Left cardiac atrium (tissue), 4 donors: ENCODE measurements at regions not wholly inside any gene's neighbourhood (a gene's known extent, or its start where the extent isn't known, plus 50 kb on each side); places are given as distances from the start of the nearest gene placed in this dataset.

Experiments
- ATAC-seq, 2 donors: fragments of 200-7000 bp; cut with Tn5 transposase; one replicate each; pipeline ENCODE4 v1.9.1; 2020; ENCODE audit warnings: mild to moderate bottlenecking in 2 of 2, moderate library complexity in 2 of 2
- DNase-seq: peaks from one replicate; pipeline ENCODE4 v3.0.0-alpha.2; 2020
- intact Hi-C, 2 donors: fragments of 100-400 bp; cut with DNase I; formaldehyde crosslinking; loops; one replicate each; pipeline versions ENCODE4 v1.14.1 to v1.15.1; 2022 to 2023
- donor health status: DM: no; HTN: yes; CAD: no.
- donor health status: DM: no; HTN: yes; CAD: no; lungs with severe emphysema.
- donor health status: DM: yes; HTN: yes; CAD: no.
- donor health status: Dilated cardiomyopathy.

DNA sequence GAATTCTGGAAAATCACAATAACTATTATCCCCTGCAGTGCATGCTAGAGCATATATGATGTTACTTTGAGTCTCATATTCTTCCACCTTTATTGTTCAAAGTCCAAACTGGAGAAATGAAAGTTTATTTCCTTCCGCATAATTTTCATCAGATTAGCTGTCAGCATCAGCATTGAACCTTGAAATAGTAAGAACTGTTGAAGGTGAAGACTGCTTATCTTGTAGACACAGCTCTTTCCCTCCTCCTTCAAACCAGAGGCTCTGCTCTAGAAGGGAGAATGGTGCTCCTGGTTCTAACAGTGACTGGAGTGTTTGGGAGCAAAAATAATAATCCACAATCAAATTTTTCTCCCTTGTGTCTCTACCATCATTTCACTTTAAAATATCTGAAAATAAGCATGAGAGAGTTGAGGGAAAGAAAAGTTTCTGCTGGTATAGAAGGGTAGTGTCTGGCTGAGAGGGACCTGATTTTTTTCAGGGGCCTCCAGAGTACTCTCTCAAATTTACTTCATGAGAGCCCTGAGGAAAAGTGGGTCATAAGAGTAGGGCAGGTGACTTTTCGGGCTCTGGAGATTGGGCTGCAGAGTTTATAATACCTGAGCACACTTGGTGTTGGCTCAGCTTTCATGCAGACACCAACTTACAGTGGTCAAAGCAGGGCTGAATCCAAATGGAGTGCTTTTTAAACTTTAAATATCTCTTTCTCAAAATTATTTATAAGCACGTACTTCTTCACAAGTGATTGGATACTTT lies 170.4 kb downstream of the ZDHHC21 start:
- ATAC-seq (no peak), DNase-seq (no peak)
- intact Hi-C loops, result no loop called here

DNA sequence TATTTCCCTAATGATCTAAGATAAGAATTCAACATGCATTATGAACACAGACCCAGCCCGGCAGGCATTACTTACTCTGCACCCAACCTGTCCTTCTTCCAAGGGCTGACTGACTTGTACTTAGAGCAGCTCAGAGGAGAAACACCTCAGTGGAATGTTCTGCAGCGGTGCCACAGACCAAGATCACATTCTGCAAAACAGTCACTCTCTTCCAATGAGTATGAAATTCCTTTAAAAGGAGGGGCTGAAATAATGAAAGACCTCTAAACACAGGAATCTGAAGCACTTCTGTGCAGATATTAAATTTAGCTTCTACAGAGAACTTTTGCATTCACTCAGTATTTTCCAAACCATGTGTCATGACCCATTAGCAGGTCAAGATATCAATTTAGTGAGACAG lies 172.9 kb downstream of the ZDHHC21 start:
- ATAC-seq (no peak), DNase-seq (no peak)
- intact Hi-C loops, result no loop called here

DNA sequence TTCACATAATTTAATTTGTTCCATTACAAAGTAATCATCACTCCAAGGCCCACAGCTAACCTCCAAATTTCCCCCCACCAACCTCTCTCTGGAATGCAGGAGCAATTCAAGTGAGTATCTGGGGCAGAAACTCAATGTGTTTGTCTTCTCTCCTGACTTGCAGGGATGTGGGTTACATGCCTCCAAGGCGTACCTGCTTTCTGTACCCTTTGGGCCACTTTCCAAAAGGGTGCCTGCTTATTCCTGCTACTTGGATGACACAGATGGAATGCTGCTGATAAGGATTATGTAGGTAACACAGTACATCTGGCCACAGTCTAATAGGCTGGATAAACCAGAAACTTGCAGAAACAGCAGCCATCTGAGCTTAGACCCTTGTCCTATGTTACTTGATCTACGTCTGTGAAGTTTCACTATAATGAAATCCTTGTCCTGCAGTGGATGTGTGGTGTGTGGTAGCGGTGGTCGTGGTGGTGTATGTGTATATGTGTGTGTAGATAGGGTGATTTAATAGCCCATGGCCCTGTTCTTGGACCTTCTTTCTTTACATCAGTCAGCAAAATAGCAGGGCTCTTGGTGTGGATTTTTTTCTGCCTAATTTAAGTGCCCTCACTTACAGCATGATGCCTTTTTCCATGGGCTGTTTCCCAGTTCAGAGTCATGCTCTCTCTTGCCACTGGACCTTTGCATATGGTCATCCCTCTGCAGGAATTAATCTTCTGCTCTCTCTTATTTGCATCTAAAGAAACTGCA lies 175.9 kb downstream of the ZDHHC21 start:
- ATAC-seq, result no peak
- intact Hi-C loops, result no loop called here
- no peak for DNase-seq

DNA sequence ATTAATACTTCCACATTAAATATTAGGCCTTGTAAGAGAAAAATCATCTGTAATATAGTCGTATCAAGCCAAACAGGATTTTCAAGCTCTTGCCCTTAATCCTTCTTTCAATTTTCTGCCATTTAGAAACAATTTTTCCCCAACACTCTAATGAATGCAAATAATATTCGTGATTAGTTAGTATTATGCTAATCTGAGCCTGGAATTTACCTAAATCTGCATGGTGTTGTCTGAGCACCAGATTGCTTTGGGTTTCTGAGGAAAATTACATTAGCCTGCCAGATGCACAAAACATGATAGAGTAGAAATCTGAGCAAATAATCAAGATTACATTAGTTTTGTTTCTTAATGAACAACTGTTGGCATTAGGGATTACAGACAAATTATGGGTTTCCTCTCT lies 176.6 kb downstream of the ZDHHC21 start:
- ATAC-seq (no peak), DNase-seq (no peak)
- intact Hi-C loops, result no loop called here

DNA sequence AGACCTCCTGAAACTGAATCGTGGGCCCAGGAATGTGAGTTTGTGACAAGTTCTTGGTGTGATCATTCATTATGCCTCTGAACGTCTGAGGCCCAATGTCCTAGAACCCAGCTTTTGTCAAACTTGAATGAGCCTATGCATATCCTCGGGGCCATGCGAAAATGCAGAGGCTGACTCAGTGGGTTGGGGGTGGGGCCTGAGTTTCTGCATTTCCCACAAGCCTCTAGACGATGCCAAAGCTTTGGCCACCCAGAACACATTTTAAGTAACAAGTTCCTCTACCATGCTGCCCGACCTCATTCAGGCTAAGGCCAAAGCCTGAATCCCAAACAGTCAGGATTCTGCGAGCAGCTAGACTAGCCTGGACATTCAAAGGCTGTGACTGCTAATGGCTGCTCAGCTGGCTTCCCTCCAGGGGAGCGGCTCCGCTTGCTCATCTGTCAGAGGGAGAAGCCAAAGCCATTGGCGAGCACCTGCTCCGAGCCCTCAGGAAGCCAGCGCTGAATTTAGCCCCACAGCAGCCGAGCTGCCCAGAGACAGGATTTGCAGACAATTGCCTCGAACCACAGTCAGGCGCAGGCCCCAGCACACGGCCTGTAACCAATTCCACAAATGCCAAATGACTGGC lies 177.5 kb downstream of the ZDHHC21 start:
- intact Hi-C loops, result no loop called here
- no peak for DNase-seq
- no peak for ATAC-seq

GRCh38 chr9:14515049-14515448 lies 178.2 kb downstream of the ZDHHC21 start:
- no peak for DNase-seq
- no peak for ATAC-seq
- intact Hi-C loops, result no loop called here

DNA sequence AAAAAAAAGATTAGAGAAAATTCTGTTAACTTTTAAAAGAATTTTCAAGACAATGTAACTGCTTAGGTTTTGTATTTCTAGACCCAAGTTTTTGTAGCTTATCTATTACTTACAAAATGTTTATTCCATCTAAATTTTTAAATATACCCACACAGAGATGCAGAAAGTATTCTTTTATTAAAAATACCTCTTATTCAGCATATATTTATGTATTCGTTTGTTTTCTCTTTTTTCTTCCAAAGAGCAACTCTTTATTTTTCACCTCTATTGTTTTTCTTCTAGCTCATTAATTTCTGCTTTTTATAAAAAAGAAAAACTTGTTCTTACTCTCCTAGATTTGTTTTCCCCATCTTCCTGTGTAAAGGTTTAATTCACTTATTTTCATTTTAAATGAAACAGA lies 180.3 kb downstream of the ZDHHC21 start:
- ATAC-seq, result no peak
- intact Hi-C loops, result no loop called here
- no peak for DNase-seq

DNA sequence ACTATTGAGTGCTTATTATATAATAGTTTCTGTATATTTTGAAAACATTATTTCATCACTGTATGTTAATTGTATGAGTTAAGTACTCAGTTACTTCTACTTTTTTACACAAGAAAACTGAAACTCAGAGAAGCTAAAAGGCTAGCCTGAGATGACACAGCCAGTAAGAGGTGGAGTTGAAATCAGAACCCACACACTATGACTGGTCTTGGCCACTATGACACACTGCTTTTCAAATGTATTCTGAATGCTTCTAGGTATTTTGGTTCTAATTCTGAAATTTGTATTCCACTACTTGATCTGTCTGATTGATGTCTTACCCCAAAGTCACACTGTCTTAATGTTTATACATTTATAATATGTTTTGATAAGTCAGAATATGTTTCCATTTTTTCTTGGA lies 181.8 kb downstream of the ZDHHC21 start:
- ATAC-seq (no peak), DNase-seq (no peak)
- intact Hi-C loops, result no loop called here

- ATAC-seq (no peak), DNase-seq (no peak)
- intact Hi-C loops, result no loop called here
Measured at GRCh38 chr9:14508884-14509283, 184.3 kb downstream of the ZDHHC21 start.

DNA sequence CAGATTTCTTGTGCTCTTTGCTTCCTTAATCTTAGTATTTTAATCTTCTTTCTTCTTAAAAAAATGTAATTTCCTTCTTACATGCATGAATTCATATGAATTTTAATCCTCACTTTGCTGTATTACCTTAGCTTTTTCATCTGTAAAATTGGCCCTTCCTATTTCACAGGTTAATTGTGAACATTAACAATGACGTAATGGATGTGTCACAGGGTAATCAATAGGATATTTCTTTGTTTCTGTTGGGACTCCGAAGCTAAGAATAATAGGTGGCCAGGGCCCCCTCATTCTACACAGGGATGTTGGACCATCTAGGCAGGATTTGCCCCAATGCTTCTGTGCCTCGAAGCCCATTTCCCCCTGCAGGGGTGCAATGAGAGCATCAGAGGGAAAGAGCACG lies 187.4 kb upstream of the NFIB start:
- no peak for DNase-seq
- no peak for ATAC-seq
- intact Hi-C loops, result no loop called here

DNA sequence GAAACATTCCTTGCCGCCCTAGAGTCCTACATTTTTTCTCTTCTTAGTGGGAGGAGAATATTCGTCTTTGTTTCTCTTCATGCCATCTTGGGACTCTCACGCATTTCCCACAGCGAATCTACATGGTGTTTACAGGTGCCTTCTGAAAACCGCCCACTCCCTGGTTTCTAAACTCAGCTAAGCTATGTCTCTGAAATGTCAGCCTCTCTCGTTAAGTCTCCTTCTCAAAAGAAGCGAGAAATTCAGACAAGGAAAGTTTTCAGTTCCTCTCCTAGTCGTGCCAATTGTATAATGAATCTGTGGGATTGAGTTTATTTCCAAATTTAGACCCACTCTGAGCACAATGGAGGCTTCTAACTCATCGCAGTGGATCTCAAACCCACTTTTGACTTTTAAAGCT lies 186.8 kb upstream of the NFIB start:
- ATAC-seq, result no peak
- intact Hi-C loops, result no loop called here

GRCh38 chr9:14499976-14500375 lies 186.0 kb upstream of the NFIB start:
- intact Hi-C loops, result no loop called here

More for the DNA sequence above, 186.8 kb upstream of the NFIB start:
- no peak for DNase-seq

DNA sequence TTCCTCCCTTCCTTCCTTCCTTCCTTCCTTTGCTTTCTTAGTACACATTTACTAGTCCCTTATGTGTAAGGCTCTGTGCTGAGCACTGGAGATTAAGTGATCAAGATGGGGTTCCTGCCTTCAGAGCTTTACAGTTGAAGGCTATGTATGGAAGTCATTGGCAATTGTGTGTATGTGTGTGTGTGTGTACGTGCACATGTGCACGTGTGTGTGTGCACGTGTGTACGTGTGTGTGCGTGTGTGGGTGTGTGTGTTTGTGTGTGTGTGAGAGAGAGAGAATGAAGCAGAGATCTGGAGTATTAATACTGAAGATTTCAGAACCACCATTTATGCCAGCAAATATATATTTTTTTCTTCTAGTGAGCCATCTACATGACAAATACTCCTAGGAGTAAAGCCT lies 184.9 kb upstream of the NFIB start:
- no peak for DNase-seq
- ATAC-seq, result no peak
- intact Hi-C loops, result no loop called here

More at GRCh38 chr9:14499976-14500375, 186.0 kb upstream of the NFIB start:
- ATAC-seq, result no peak
- no peak for DNase-seq

GRCh38 chr9:14497476-14497875 lies 183.5 kb upstream of the NFIB start:
- DNase-seq (no peak), ATAC-seq (no peak)
- intact Hi-C loops, result no loop called here

DNA sequence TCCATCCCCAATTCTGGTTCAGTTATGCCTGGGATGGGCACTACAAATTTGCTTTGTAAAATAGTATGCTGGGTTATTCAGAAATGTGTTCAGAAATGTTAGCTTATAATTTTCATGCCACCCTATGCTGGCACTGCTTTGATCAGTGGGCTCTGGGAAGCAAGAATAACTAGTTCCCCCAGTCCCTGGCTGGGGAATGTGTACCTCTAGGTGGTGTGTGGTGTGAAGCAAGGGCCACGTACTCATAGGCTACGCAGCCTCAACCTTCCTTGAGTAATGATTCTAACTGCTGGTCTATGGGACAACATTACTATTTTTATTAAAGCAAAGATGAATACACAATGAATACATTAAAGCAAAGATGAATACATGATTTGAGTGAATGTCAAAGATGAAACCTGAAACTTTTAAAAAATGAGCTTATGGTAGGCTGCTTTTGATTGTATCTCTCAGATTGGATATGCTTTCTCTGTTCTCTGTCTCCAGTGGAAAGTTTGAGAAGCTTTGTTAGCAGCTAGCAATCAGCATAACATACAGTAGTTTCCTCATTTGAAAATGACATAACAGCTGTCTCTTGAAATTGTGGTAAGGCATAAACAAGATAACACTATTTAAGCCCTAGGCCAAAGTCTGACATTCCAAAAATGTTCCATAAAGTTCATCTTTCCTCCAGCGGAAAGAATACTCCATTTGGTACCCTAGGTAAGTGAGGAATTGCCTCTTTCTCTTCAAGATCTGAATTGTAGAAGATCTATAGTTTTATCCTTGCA lies 174.7 kb upstream of the NFIB start:
- DNase-seq (no peak), ATAC-seq (no peak)
- intact Hi-C loops, result no loop called here

GRCh38 chr9:14487547-14488185 lies 173.7 kb upstream of the NFIB start:
- DNase-seq (no peak), ATAC-seq (no peak)
- intact Hi-C loops, result no loop called here

DNA sequence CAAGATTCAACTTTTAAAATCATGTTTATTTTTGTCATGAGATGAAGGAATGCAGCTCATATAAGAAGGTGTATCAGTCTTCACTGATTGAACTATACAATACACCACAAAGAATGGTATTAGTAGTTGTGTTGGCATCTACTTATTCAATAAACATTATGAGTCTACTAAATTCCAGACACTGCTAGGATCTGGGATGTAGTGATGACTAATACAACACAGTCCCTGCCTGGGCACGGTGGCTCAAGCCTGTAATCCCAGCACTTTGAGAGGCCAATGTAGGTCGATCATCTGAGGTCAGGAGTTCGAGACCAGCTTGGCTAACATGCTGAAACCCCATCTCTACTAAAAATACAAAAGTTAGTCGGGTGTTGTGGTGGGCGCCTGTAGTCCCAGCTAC lies 171.4 kb upstream of the NFIB start:
- intact Hi-C loops, result no loop called here

DNA sequence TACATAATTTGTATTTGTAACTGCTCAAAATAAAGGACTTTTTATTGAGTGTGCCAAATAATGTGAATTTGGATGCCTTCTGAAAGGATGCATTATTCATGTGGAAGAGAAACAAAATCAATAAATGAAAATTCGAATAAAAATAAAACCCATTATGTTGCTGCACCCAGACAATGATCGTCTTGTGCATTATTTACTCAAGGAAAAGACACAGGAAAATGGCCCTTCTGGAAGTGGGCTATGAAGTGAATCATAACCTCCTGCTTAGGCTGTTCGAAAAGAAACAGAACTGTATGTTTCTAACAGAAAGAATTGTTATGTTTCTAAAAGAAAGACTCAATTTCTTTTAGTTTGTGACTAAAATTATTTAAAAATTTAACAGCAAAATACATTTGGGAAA lies 168.9 kb upstream of the NFIB start:
- DNase-seq (no peak), ATAC-seq (no peak)
- intact Hi-C loops, result no loop called here

More for the DNA sequence above, 171.4 kb upstream of the NFIB start:
- DNase-seq (no peak), ATAC-seq (no peak)

DNA sequence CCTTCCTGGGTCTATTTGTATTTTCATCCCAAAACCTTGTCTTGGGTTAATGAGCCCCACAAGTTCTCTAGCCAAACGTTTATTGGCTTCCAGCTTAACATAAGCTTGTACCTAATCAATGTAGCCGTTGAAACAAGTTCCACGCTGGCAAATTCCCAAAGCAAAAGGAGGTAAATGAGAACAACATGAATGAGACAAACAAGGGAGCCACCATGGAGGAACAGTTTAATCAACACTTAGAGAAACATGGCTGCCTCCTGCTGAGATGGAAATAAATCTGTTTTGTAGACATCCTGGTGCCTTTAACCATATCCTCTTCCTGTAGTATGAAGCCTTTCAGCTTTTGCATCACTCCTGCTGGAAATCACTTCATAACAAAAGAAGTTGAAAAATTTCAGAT lies 166.6 kb upstream of the NFIB start:
- no peak for ATAC-seq
- no peak for DNase-seq
- intact Hi-C loops, result no loop called here
